ENCODE measurements at regions not wholly inside any gene's neighbourhood (a gene's known extent, or its start where the extent isn't known, plus 50 kb on each side); places are given as distances from the start of the nearest gene placed in this dataset.

- intact Hi-C loops (cut with DNase I): no loop called here
- 96% methylated on average over 5 of the region's 5 CpGs for WGBS
- Histone ChIP-seq H3K9me3 (no peaks in the 10 kb centered on the region), H3K4me1 (no peaks in the 10 kb centered on the region), H3K27ac (replicated peaks in 1 of 4) (no peak overlapping the region), H3K36me3 (no peaks in the 10 kb centered on the region), H3K27me3 (no peaks in the 10 kb centered on the region), H3K4me3 (no peak overlapping the region)
- TF ChIP-seq POLR2A (IDR thresholded peaks at IDR 0.05; ENCODE audit: low read depth) (no peak), EP300 (IDR thresholded peaks at IDR 0.05) (no peak), POLR2AphosphoS5 (IDR thresholded peaks at IDR 0.05) (no peak), CTCF (IDR thresholded peaks at IDR 0.05) (no peak)
- DNase-seq (ENCODE audit: extremely low spot score): no peak
Measured at GRCh38 chr4:166655705-166656104, 578.6 kb downstream of the SPOCK3 start.

- 78% methylated on average over 3 of the region's 3 CpGs for WGBS
Measured at GRCh38 chr4:166657261-166657660, 577.0 kb downstream of the SPOCK3 start.

GRCh38 chr4:166658585-166658984 is 575.7 kb downstream of the SPOCK3 start:
- no peak for DNase-seq (ENCODE audit: extremely low spot score)
- WGBS: 74% methylated on average over 1 of the region's 1 CpG
- H3K9me3 ChIP-seq: no peaks in the 10 kb centered on the region

More at GRCh38 chr4:166657261-166657660, 577.0 kb downstream of the SPOCK3 start:
- intact Hi-C loops (cut with DNase I): no loop called here
- Histone ChIP-seq H3K36me3 (no peaks in the 10 kb centered on the region), H3K4me1 (no peaks in the 10 kb centered on the region), H3K4me3 (no peak overlapping the region), H3K27me3 (no peaks in the 10 kb centered on the region), H3K27ac (replicated peaks in 1 of 4) (no peak overlapping the region), H3K9me3 (no peaks in the 10 kb centered on the region)
- DNase-seq (ENCODE audit: extremely low spot score): no peak
- TF ChIP-seq POLR2A (IDR thresholded peaks at IDR 0.05; ENCODE audit: low read depth) (no peak), EP300 (IDR thresholded peaks at IDR 0.05) (no peak), CTCF (IDR thresholded peaks at IDR 0.05) (no peak), POLR2AphosphoS5 (IDR thresholded peaks at IDR 0.05) (no peak)

GRCh38 chr4:166662266-166662843 is 571.9 kb downstream of the SPOCK3 start:
- Histone ChIP-seq H3K4me1 (no peaks in the 10 kb centered on the region), H3K27me3 (no peaks in the 10 kb centered on the region), H3K27ac (replicated peaks in 1 of 4) (no peak overlapping the region), H3K4me3 (no peak overlapping the region), H3K9me3 (no peaks in the 10 kb centered on the region), H3K36me3 (no peaks in the 10 kb centered on the region)
- TF ChIP-seq CTCF (IDR thresholded peaks at IDR 0.05) (no peak), POLR2AphosphoS5 (IDR thresholded peaks at IDR 0.05) (no peak), EP300 (IDR thresholded peaks at IDR 0.05) (no peak), POLR2A (IDR thresholded peaks at IDR 0.05; ENCODE audit: low read depth) (no peak)
- 42% methylated on average over 3 of the region's 3 CpGs for WGBS
- intact Hi-C loops (cut with DNase I): no loop called here
- DNase-seq (ENCODE audit: extremely low spot score): no peak

More at GRCh38 chr4:166658585-166658984, 575.7 kb downstream of the SPOCK3 start:
- TF ChIP-seq POLR2AphosphoS5 (IDR thresholded peaks at IDR 0.05) (no peak), CTCF (IDR thresholded peaks at IDR 0.05) (no peak), EP300 (IDR thresholded peaks at IDR 0.05) (no peak), POLR2A (IDR thresholded peaks at IDR 0.05; ENCODE audit: low read depth) (no peak)
- intact Hi-C loops (cut with DNase I): no loop called here
- H3K27me3 ChIP-seq: no peaks in the 10 kb centered on the region
- no peaks in the 10 kb centered on the region for H3K36me3 ChIP-seq
- H3K4me3 ChIP-seq: no peak overlapping the region
- H3K4me1 ChIP-seq: no peaks in the 10 kb centered on the region
- no peak overlapping the region for H3K27ac ChIP-seq (replicated peaks in 1 of 4)

GRCh38 chr4:166670341-166670740 is 564.0 kb downstream of the SPOCK3 start:
- H3K4me1 ChIP-seq: no peaks in the 10 kb centered on the region
- intact Hi-C loops (cut with DNase I): no loop called here
- H3K9me3 ChIP-seq: no peaks in the 10 kb centered on the region
- H3K27me3 ChIP-seq: no peaks in the 10 kb centered on the region
- no peaks in the 10 kb centered on the region for H3K36me3 ChIP-seq
- WGBS: 50% methylated on average over 1 of the region's 1 CpG
- no peak overlapping the region for H3K27ac ChIP-seq (replicated peaks in 1 of 4)
- no peak for DNase-seq (ENCODE audit: extremely low spot score)
- TF ChIP-seq CTCF (IDR thresholded peaks at IDR 0.05) (no peak), EP300 (IDR thresholded peaks at IDR 0.05) (no peak)
- H3K4me3 ChIP-seq: no peak overlapping the region

Data from esophagus muscularis mucosa (tissue), 4 donors.